MCF 10A (cell line): ENCODE measurements at regions not wholly inside any gene's neighbourhood (a gene's known extent, or its start where the extent isn't known, plus 50 kb on each side); places are given as distances from the start of the nearest gene placed in this dataset.

Experiments used
- BruUV-seq: library from RNA; stranded (reverse); fragments of 400-500 nt; replicated peaks from 2 replicates; lab custom pipeline; 2021; lab: Mats Ljungman, UMichigan
- CTCF ChIA-PET: fragments of 300-600 bp; sonication (Branson Sonifier 250); formaldehyde crosslinking; extraction: SDS; loops from one replicate; lab custom pipeline; 2021; ENCODE audit warnings: antibody characterized with exemption, inconsistent platforms; lab: Yijun Ruan, JAX
- POLR2A ChIA-PET: fragments of 300-600, 350-650 bp; sonication (Branson Sonifier 250); formaldehyde crosslinking; extraction: SDS; loops from one replicate; lab custom pipeline; 2020; ENCODE audit warnings: antibody characterized with exemption, inconsistent platforms; lab: Yijun Ruan, JAX
- DNase-seq: peaks from one replicate; pipeline ENCODE4 v3.0.0-alpha.2; 2018; ENCODE audit not compliant: unreplicated experiment
- H3K27ac Mint-ChIP-seq: one replicate; pipeline ENCODE4 v1.8.0; 2022; ENCODE audit warnings: mild to moderate bottlenecking, low read depth, mixed read lengths; ENCODE audit not compliant: unreplicated experiment
- H3K27me3 Mint-ChIP-seq: one replicate; pipeline ENCODE4 v1.8.0; 2022; ENCODE audit warnings: mixed read lengths; ENCODE audit not compliant: insufficient read depth, unreplicated experiment
- H3K36me3 Mint-ChIP-seq: one replicate; pipeline ENCODE4 v1.8.0; 2022; ENCODE audit warnings: mild to moderate bottlenecking, moderate library complexity, mixed read lengths; ENCODE audit not compliant: insufficient read depth, unreplicated experiment
- H3K4me1 Mint-ChIP-seq: one replicate; pipeline ENCODE4 v1.8.0; 2022; ENCODE audit warnings: mixed read lengths; ENCODE audit not compliant: insufficient read depth, unreplicated experiment
- H3K4me3 Mint-ChIP-seq: one replicate; pipeline ENCODE4 v1.8.0; 2022; ENCODE audit warnings: mild to moderate bottlenecking, moderate library complexity, mixed read lengths; ENCODE audit not compliant: unreplicated experiment
- H3K9me3 Mint-ChIP-seq: one replicate; pipeline ENCODE4 v1.8.0; 2022; ENCODE audit warnings: mixed read lengths; ENCODE audit not compliant: unreplicated experiment
- CTCF ChIP-seq: fragments of 200-600 bp; IDR thresholded peaks from one replicate; pipeline ENCODE4 v1.8.0; 2022; ENCODE audit warnings: antibody characterized with exemption, mild to moderate bottlenecking; ENCODE audit not compliant: unreplicated experiment
- intact Hi-C: fragments of 100-400 bp; cut with micrococcal nuclease; formaldehyde crosslinking; loops from 2 replicates; pipeline ENCODE4 v1.14.1; 2022

DNA sequence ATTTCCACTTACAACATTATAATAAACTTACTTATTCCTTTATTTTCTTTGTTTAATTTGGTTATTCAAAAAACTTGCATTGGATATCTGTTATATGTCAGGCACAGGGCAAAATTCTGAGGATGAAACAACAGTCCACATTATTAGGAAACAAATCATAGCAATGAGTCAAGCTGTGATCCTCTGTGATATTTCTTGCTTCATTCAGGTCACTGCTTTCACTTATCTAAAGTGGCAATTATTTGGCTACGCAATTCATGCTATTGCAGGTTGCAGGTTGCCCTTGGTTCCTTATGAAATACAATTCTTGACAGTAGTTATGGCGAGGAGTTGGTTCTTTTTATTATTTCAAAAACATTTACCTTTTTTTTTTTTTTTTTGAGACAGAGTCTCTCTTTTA is 66.4 kb upstream of the CNTN6 start:
- no TSS peak for BruUV-seq
- H3K27me3 Mint-ChIP-seq = no peaks in the 10 kb centered on the region
- no peaks in the 10 kb centered on the region for H3K4me1 Mint-ChIP-seq
- H3K36me3 Mint-ChIP-seq = no peaks in the 10 kb centered on the region
- intact Hi-C loops = no loop called here
- TF ChIP-seq CTCF = no peak
- POLR2A ChIA-PET = no interaction called here
- no peak for DNase-seq
- no peaks in the 10 kb centered on the region for H3K9me3 Mint-ChIP-seq
- no peak overlapping the region for H3K4me3 Mint-ChIP-seq
- CTCF ChIA-PET = no interaction called here
- H3K27ac Mint-ChIP-seq = no peak overlapping the region

GRCh38 chr3:1036207-1036826 is 56.5 kb upstream of the CNTN6 start:
- POLR2A ChIA-PET = no interaction called here
- no peak overlapping the region for H3K4me3 Mint-ChIP-seq
- H3K27me3 Mint-ChIP-seq = no peaks in the 10 kb centered on the region
- H3K36me3 Mint-ChIP-seq = no peaks in the 10 kb centered on the region
- TF ChIP-seq CTCF = no peak
- no peak for DNase-seq
- intact Hi-C loops = no loop called here
- H3K27ac Mint-ChIP-seq = no peak overlapping the region
- no peaks in the 10 kb centered on the region for H3K9me3 Mint-ChIP-seq
- no peaks in the 10 kb centered on the region for H3K4me1 Mint-ChIP-seq
- BruUV-seq = no TSS peak
- CTCF ChIA-PET = no interaction called here

GRCh38 chr3:1037631-1038030 is 55.2 kb upstream of the CNTN6 start:
- Mint-ChIP-seq H3K27me3 (no peaks in the 10 kb centered on the region), H3K9me3 (no peaks in the 10 kb centered on the region), H3K36me3 (no peaks in the 10 kb centered on the region), H3K4me3 (no peak overlapping the region), H3K4me1 (no peaks in the 10 kb centered on the region), H3K27ac (no peak overlapping the region)
- ChIA-PET CTCF (no interaction called here), POLR2A (no interaction called here)
- DNase-seq = no peak
- TF ChIP-seq CTCF = no peak
- no TSS peak for BruUV-seq
- intact Hi-C loops = no loop called here
